Erythroblast (primary cell): ENCODE measurements at regions not wholly inside any gene's neighbourhood (a gene's known extent, or its start where the extent isn't known, plus 50 kb on each side); places are given as distances from the start of the nearest gene placed in this dataset.

Experiments used
- GATA1 ChIP-seq: IDR thresholded peaks from 2 replicates; pipeline ENCODE4 v1.6.1; 2011; ENCODE audit warnings: low read depth, mild to moderate bottlenecking, control low read depth, low read length, moderate library complexity
- POLR2A ChIP-seq: IDR thresholded peaks from 2 replicates; pipeline ENCODE4 v1.6.1; 2011; ENCODE audit warnings: mild to moderate bottlenecking, low read length

DNA sequence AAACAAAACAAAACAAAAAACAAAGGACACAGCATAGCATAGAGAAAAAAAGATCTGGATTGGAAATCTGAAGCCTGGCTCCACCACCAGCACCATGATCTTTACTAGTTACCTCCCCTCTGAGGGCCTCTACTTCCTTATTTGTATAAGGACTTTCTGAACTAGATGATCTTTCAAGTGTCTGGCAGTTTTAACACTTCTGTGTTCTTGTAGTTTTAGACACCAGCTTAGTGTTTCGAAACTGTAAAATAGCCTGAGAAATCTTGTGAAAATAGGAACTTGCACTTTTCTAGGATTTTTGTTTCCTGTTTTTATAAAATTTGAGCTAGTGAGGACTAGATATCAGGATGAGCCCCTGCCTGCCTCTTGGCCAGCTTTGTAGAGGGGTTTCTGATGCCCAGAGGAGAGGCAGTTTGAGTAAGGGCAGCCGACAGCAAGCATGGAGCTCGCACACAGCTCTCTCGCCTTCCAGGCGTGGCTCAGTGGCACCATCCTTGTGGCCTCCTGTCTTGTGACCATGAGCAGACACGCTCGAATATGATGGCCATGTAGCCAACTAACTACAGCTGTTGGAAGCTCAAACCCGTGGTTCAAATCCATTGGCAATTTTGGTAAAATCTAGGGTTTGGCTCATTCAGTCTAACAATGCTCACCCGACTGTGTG, 319.0 kb downstream of the KCNRG start:
- TF ChIP-seq POLR2A (no peak), GATA1 (no peak)
